H1 (cell line): ENCODE measurements at regions not wholly inside any gene's neighbourhood (a gene's known extent, or its start where the extent isn't known, plus 50 kb on each side); places are given as distances from the start of the nearest gene placed in this dataset.

ENCODE experiments used
- CTCF ChIA-PET: fragments of 300-600 bp; sonication (Branson Sonifier 250); formaldehyde crosslinking; loops from one replicate; lab custom pipeline; 2021; ENCODE audit not compliant: partially characterized antibody; lab: Charles Lee
- POLR2A ChIA-PET: fragments of 300-600 bp; sonication (Branson Sonifier 250); formaldehyde crosslinking; loops from one replicate; lab custom pipeline; 2021; ENCODE audit warnings: inconsistent platforms; ENCODE audit not compliant: partially characterized antibody; lab: Charles Lee
- DNase-seq, 2 experiments: peaks; one replicate each; pipeline versions ENCODE4 v3.0.0 to v3.0.0-alpha.2; 2010 to 2022; ENCODE audit warnings: low spot score in 2 of 2, low read depth in 1 of 2, mixed read lengths in 1 of 2
- FAIRE-seq: peaks from 2 replicates; lab custom pipeline; 2011; peaks lifted over from hg19 to GRCh38; lab: Jason Lieb, UNC
- H2AFZ ChIP-seq: 2 replicates; pipeline ENCODE4 v1.8.1; 2012; ENCODE audit warnings: low read length, inconsistent platforms
- H2AK5ac ChIP-seq: 2 replicates; pipeline ENCODE4 v1.6.1; 2013; ENCODE audit warnings: low read depth, low read length
- H2BK120ac ChIP-seq: replicated peaks from 2 replicates; pipeline ENCODE3; 2013; ENCODE audit warnings: low read depth, low read length, inconsistent platforms
- H2BK12ac ChIP-seq: 2 replicates; pipeline ENCODE4 v1.6.1; 2013; ENCODE audit warnings: low read depth, low read length
- H2BK15ac ChIP-seq: 2 replicates; pipeline ENCODE4 v1.6.1; 2013; ENCODE audit warnings: low read length
- H2BK20ac ChIP-seq: 2 replicates; pipeline ENCODE4 v1.6.1; 2013; ENCODE audit warnings: low read length
- H2BK5ac ChIP-seq: 2 replicates; pipeline ENCODE4 v1.6.1; 2013; ENCODE audit warnings: low read depth, low read length
- H3K14ac ChIP-seq: 2 replicates; pipeline ENCODE4 v1.6.1; 2013; ENCODE audit warnings: inconsistent platforms; ENCODE audit not compliant: insufficient read length
- H3K18ac ChIP-seq: 2 replicates; pipeline ENCODE4 v1.6.1; 2013; ENCODE audit warnings: low read length; ENCODE audit errors: extremely low read depth
- H3K23ac ChIP-seq: 2 replicates; pipeline ENCODE4 v1.6.1; 2013; ENCODE audit warnings: inconsistent platforms; ENCODE audit not compliant: insufficient read length
- H3K23me2 ChIP-seq: 2 replicates; pipeline ENCODE4 v1.6.1; 2013; ENCODE audit warnings: low read depth, low read length
- H3K27ac ChIP-seq: 2 replicates; pipeline ENCODE4 v1.6.1; 2011; ENCODE audit warnings: low read depth, low read length, inconsistent platforms
- H3K27me3 ChIP-seq, 4 experiments: replicated peaks in 1 of 4; 1 replicate in 1 of 4; 2 replicates in 3 of 4; pipeline versions ENCODE4 v1.6.1 to v1.8.1; 2011 to 2013; ENCODE audit warnings: low read length in 3 of 4, mild to moderate bottlenecking in 3 of 4, inconsistent platforms in 2 of 4, mixed read lengths in 2 of 4, moderate library complexity in 1 of 4; ENCODE audit not compliant: control insufficient read depth in 3 of 4, insufficient read depth in 3 of 4; ENCODE audit errors: extremely low read depth in 1 of 4
- H3K36me3 ChIP-seq, 4 experiments: 2 replicates each; pipeline versions ENCODE4 v1.6.1 to v1.8.1; 2011 to 2013; ENCODE audit warnings: mild to moderate bottlenecking in 4 of 4, low read length in 3 of 4, moderate library complexity in 2 of 4, control low read depth in 1 of 4, inconsistent platforms in 1 of 4; ENCODE audit not compliant: insufficient read depth in 4 of 4, control insufficient read depth in 2 of 4
- H3K4ac ChIP-seq: replicated peaks from 2 replicates; pipeline ENCODE3; 2013; ENCODE audit warnings: low read length, low read depth, mixed read lengths, inconsistent platforms; ENCODE audit not compliant: insufficient read length
- H3K4me1 ChIP-seq, 4 experiments: replicated peaks in 1 of 4; 1 replicate in 1 of 4; 2 replicates in 3 of 4; pipeline versions ENCODE4 v1.6.1 to v1.8.1; 2011 to 2013; ENCODE audit warnings: low read length in 3 of 4, inconsistent platforms in 2 of 4, mixed read lengths in 1 of 4; ENCODE audit not compliant: insufficient read depth in 4 of 4, control insufficient read depth in 3 of 4
- H3K4me2 ChIP-seq, 2 experiments: 2 replicates each; pipeline versions ENCODE4 v1.6.1 to v1.8.1; 2011 to 2013; ENCODE audit warnings: low read depth in 2 of 2, low read length in 2 of 2, control low read depth in 1 of 2, inconsistent platforms in 1 of 2, mild to moderate bottlenecking in 1 of 2; ENCODE audit not compliant: insufficient read depth in 1 of 2
- H3K4me3 ChIP-seq, 4 experiments: fragments of 200-600, 300-600 bp in 1 of 4; sonication (generic), shearing (Covaris generic), sonication (Bioruptor Twin) in 1 of 4; 2 replicates each; pipeline versions ENCODE4 v1.5.1 to v1.8.1; 2011 to 2016; ENCODE audit warnings: low read length in 4 of 4, low read depth in 3 of 4, control low read depth in 2 of 4, inconsistent platforms in 2 of 4, mild to moderate bottlenecking in 2 of 4, mixed read lengths in 1 of 4, moderate library complexity in 1 of 4; ENCODE audit not compliant: insufficient read depth in 2 of 4; ENCODE audit errors: extremely low read depth in 1 of 4
- H3K56ac ChIP-seq: replicated peaks from 2 replicates; pipeline ENCODE3; 2013; ENCODE audit warnings: low read depth, mild to moderate bottlenecking, mixed read lengths, low read length, inconsistent platforms; ENCODE audit not compliant: insufficient read length
- H3K79me1 ChIP-seq: 2 replicates; pipeline ENCODE4 v1.6.1; 2013; ENCODE audit warnings: low read depth, low read length, control low read depth
- H3K79me2 ChIP-seq, 2 experiments: 2 replicates each; pipeline versions ENCODE4 v1.6.1 to v1.8.1; 2012 to 2013; ENCODE audit warnings: low read length in 2 of 2, mild to moderate bottlenecking in 2 of 2, inconsistent platforms in 1 of 2; ENCODE audit not compliant: insufficient read depth in 2 of 2, control insufficient read depth in 1 of 2
- H3K9ac ChIP-seq, 4 experiments: replicated peaks in 1 of 4; 1 replicate in 1 of 4; 2 replicates in 3 of 4; pipeline versions ENCODE4 v1.6.1 to v1.8.1; 2011 to 2013; ENCODE audit warnings: low read depth in 3 of 4, low read length in 3 of 4, control low read depth in 2 of 4, mild to moderate bottlenecking in 2 of 4, moderate library complexity in 2 of 4, inconsistent platforms in 1 of 4; ENCODE audit errors: extremely low read depth in 1 of 4
- H3K9me3 ChIP-seq, 2 experiments: 2 replicates each; pipeline versions ENCODE4 v1.6.1 to v1.8.1; 2012 to 2013; ENCODE audit warnings: mild to moderate bottlenecking in 2 of 2, moderate library complexity in 2 of 2, control low read depth in 1 of 2, inconsistent platforms in 1 of 2, low read depth in 1 of 2, low read length in 1 of 2, mixed read lengths in 1 of 2; ENCODE audit not compliant: insufficient read depth in 2 of 2
- H4K20me1 ChIP-seq, 2 experiments: replicated peaks in 1 of 2; 2 replicates each; pipeline versions ENCODE3 to v1.8.1; 2011 to 2013; ENCODE audit warnings: inconsistent platforms in 2 of 2, low read length in 2 of 2, mild to moderate bottlenecking in 1 of 2; ENCODE audit not compliant: insufficient read depth in 2 of 2, control insufficient read depth in 1 of 2
- H4K5ac ChIP-seq: 2 replicates; pipeline ENCODE4 v1.6.1; 2013; ENCODE audit warnings: low read length, low read depth, mixed read lengths, inconsistent platforms; ENCODE audit not compliant: insufficient read length
- H4K8ac ChIP-seq: 2 replicates; pipeline ENCODE4 v1.8.0; 2013; ENCODE audit warnings: mild to moderate bottlenecking, moderate library complexity, low read length, inconsistent platforms; ENCODE audit not compliant: insufficient read depth; ENCODE audit errors: extremely low read depth
- H4K91ac ChIP-seq: replicated peaks from 2 replicates; pipeline ENCODE3; 2013; ENCODE audit warnings: low read length, mixed read lengths, inconsistent platforms; ENCODE audit not compliant: insufficient read length
- KDM4A ChIP-seq: IDR thresholded peaks from one replicate; pipeline ENCODE4 v1.7.1; 2012; ENCODE audit warnings: low read depth, mild to moderate bottlenecking, moderate library complexity, low read length, inconsistent platforms; ENCODE audit not compliant: severe bottlenecking
- PHF8 ChIP-seq: fragments of 200-600 bp; sonication (generic); conservative IDR thresholded peaks from 2 replicates; pipeline ENCODE4 v1.7.1; 2012; ENCODE audit warnings: low read depth, mild to moderate bottlenecking, inconsistent platforms, low read length, moderate library complexity
- WGBS, 2 experiments: shearing (Covaris generic) in 1 of 2; methylation state at CpG; one replicate each; pipeline versions ENCODE4 v1.1.6 to v1.1.7; 2013 to 2015; ENCODE audit warnings: low lambda C conversion rate in 2 of 2, mixed read lengths in 2 of 2, inconsistent platforms in 1 of 2, low coverage in 1 of 2, missing lambda C conversion rate in 1 of 2; ENCODE audit not compliant: insufficient replicate concordance in 2 of 2, insufficient coverage in 1 of 2, insufficient read length in 1 of 2; ENCODE audit errors: extremely low coverage in 1 of 2, missing lambda C conversion rate in 1 of 2; 5-methylcytosine and 5-hydroxymethylcytosine counted together
- TF ChIP-seq, protein P1 (sequence below): IDR thresholded peaks from 2 replicates; pipeline ENCODE4 v1.6.1; 2011; ENCODE audit warnings: low read depth, mild to moderate bottlenecking, low read length; ENCODE audit not compliant: insufficient read depth

- no peak overlapping the region for H2BK120ac ChIP-seq
- no peak overlapping the region for H3K4me2 ChIP-seq
- H3K36me3 ChIP-seq, result no peaks in the 10 kb centered on the region
- no peak overlapping the region for H3K14ac ChIP-seq
- no peak overlapping the region for H2AFZ ChIP-seq
- H3K79me1 ChIP-seq, result no peaks in the 10 kb centered on the region
- no peak for DNase-seq
- no peaks in the 10 kb centered on the region; the same call in 1 of the 2 replicates for H3K23me2 ChIP-seq
- H2BK15ac ChIP-seq, result no peak overlapping the region
- no peak overlapping the region for H2BK5ac ChIP-seq
- no peak overlapping the region for H4K91ac ChIP-seq
- peaks cover 0 to 2% (median under 1%) of the 10 kb centered on the region in 4 experiments; a peak in 2 of 7 replicates for H3K4me1 ChIP-seq
- no peak overlapping the region for H2BK12ac ChIP-seq
- H3K9ac ChIP-seq, result no peak overlapping the region
- H4K20me1 ChIP-seq, result no peaks in the 10 kb centered on the region
- no peak overlapping the region for H4K5ac ChIP-seq
- H3K4me3 ChIP-seq, result no peak overlapping the region
- no peak overlapping the region for H4K8ac ChIP-seq
- TF ChIP-seq KDM4A (no peak), PHF8 (no peak)
- TF ChIP-seq, protein P1, sequence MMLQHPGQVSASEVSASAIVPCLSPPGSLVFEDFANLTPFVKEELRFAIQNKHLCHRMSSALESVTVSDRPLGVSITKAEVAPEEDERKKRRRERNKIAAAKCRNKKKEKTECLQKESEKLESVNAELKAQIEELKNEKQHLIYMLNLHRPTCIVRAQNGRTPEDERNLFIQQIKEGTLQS, result no peak
- TF ChIP-seq, all 59 proteins: peak for 0
- H2AK5ac ChIP-seq, result no peak overlapping the region
- H3K56ac ChIP-seq, result no peak overlapping the region
- no peak overlapping the region for H3K18ac ChIP-seq
- H3K27me3 ChIP-seq, result no peaks in the 10 kb centered on the region; a peak in 1 of 7 replicates
- no peak overlapping the region for H3K4ac ChIP-seq
- no peak overlapping the region for H3K23ac ChIP-seq
- ChIA-PET CTCF (interaction anchor here (1.0 to 1.1 kb wide), 2 partner anchors 12 to 62 kb away, joined by 3 to 5 read pairs; no protein-coding TSS in a partner anchor), POLR2A (no interaction called here)
- 92% methylated on average over 11 of the region's 11 CpGs; no CpG with 5 or more reads in 1 of the 2 experiments for WGBS, 2 experiments
- no peak overlapping the region for H2BK20ac ChIP-seq
- no peaks in the 10 kb centered on the region for H3K9me3 ChIP-seq
- H3K79me2 ChIP-seq, result no peaks in the 10 kb centered on the region
- FAIRE-seq, result no peak
- H3K27ac ChIP-seq, result no peak overlapping the region
Observed at GRCh38 chr1:234893725-234894630, 234.7 kb downstream of the TOMM20 start.
